Hepatocyte (in vitro differentiated cells): ENCODE measurements at regions not wholly inside any gene's neighbourhood (a gene's known extent, or its start where the extent isn't known, plus 50 kb on each side); places are given as distances from the start of the nearest gene placed in this dataset.

Source experiments
- DNase-seq: peaks from one replicate; pipeline ENCODE4 v3.0.0-alpha.2; 2016; ENCODE audit warnings: low spot score
- H2AFZ ChIP-seq: fragments of 200-600 bp; sonication (generic); 2 replicates; pipeline ENCODE4 v1.6.0; 2016; ENCODE audit warnings: antibody characterized with exemption, mild to moderate bottlenecking
- H3K27ac ChIP-seq: fragments of 200-600 bp; sonication (generic); 2 replicates; pipeline ENCODE4 v1.5.1; 2016; ENCODE audit warnings: mild to moderate bottlenecking
- H3K27me3 ChIP-seq: fragments of 200-600 bp; sonication (generic); 2 replicates; pipeline ENCODE4 v1.6.1; 2016
- H3K36me3 ChIP-seq: fragments of 200-600 bp; sonication (generic); replicated peaks from 2 replicates; pipeline ENCODE4 v1.5.1; 2016; ENCODE audit warnings: low read depth; ENCODE audit not compliant: insufficient read depth
- H3K4me1 ChIP-seq: fragments of 200-600 bp; sonication (generic); 2 replicates; pipeline ENCODE4 v1.5.1; 2016; ENCODE audit warnings: mild to moderate bottlenecking, moderate library complexity; ENCODE audit not compliant: insufficient read depth
- H3K4me2 ChIP-seq: fragments of 200-600 bp; sonication (generic); 2 replicates; pipeline ENCODE4 v1.6.0; 2016
- H3K4me3 ChIP-seq: fragments of 200-600 bp; sonication (generic); 2 replicates; pipeline ENCODE4 v1.5.1; 2016; ENCODE audit warnings: mild to moderate bottlenecking
- H3K79me2 ChIP-seq: fragments of 200-600 bp; sonication (generic); 2 replicates; pipeline ENCODE4 v1.6.0; 2017; ENCODE audit warnings: mild to moderate bottlenecking
- H3K9me2 ChIP-seq: fragments of 200-600 bp; sonication (generic); replicated peaks from 2 replicates; pipeline ENCODE4 v1.6.0; 2017; ENCODE audit warnings: mild to moderate bottlenecking; ENCODE audit not compliant: insufficient read depth
- H3K9me3 ChIP-seq: fragments of 200-600 bp; sonication (generic); 2 replicates; pipeline ENCODE4 v1.5.1; 2016; ENCODE audit warnings: low read depth, mild to moderate bottlenecking
- H4K20me1 ChIP-seq: fragments of 200-600 bp; sonication (generic); 2 replicates; pipeline ENCODE4 v1.6.0; 2016; ENCODE audit warnings: mild to moderate bottlenecking; ENCODE audit not compliant: insufficient read depth, poor library complexity, severe bottlenecking
- EZH2 ChIP-seq: fragments of 200-600 bp; sonication (generic); IDR thresholded peaks from 2 replicates; pipeline ENCODE4 v1.6.1; 2016; ENCODE audit warnings: antibody characterized with exemption, mild to moderate bottlenecking, borderline replicate concordance
- EZH2phosphoT487 ChIP-seq: fragments of 200-600 bp; sonication (generic); IDR thresholded peaks from one replicate; pipeline ENCODE4 v1.6.1; 2018; ENCODE audit warnings: antibody characterized with exemption, mild to moderate bottlenecking, low read depth, moderate library complexity; ENCODE audit not compliant: unreplicated experiment, severe bottlenecking
- WGBS: methylation state at CpG from one replicate; pipeline ENCODE4 v1.1.6; 2016; ENCODE audit warnings: low lambda C conversion rate; ENCODE audit errors: missing lambda C conversion rate; 5-methylcytosine and 5-hydroxymethylcytosine counted together
- TF ChIP-seq, protein P1 (sequence below): fragments of 200-600 bp; sonication (generic); IDR thresholded peaks from 2 replicates; pipeline ENCODE4 v1.5.1; 2016; ENCODE audit warnings: antibody characterized with exemption, mild to moderate bottlenecking; ENCODE audit not compliant: poor library complexity

GRCh38 chr5:92861531-92862285 lies 719.3 kb downstream of the NR2F1-AS1 start:
- no peaks in the 10 kb centered on the region for H4K20me1 ChIP-seq
- no peaks in the 10 kb centered on the region for H3K27me3 ChIP-seq
- no peaks in the 10 kb centered on the region for H3K9me2 ChIP-seq
- H3K4me3 ChIP-seq = no peak overlapping the region
- no peaks in the 10 kb centered on the region for H3K9me3 ChIP-seq
- H3K4me1 ChIP-seq = no peaks in the 10 kb centered on the region
- H3K4me2 ChIP-seq = no peak overlapping the region
- TF ChIP-seq EZH2phosphoT487 = no peak
- TF ChIP-seq, protein P1, sequence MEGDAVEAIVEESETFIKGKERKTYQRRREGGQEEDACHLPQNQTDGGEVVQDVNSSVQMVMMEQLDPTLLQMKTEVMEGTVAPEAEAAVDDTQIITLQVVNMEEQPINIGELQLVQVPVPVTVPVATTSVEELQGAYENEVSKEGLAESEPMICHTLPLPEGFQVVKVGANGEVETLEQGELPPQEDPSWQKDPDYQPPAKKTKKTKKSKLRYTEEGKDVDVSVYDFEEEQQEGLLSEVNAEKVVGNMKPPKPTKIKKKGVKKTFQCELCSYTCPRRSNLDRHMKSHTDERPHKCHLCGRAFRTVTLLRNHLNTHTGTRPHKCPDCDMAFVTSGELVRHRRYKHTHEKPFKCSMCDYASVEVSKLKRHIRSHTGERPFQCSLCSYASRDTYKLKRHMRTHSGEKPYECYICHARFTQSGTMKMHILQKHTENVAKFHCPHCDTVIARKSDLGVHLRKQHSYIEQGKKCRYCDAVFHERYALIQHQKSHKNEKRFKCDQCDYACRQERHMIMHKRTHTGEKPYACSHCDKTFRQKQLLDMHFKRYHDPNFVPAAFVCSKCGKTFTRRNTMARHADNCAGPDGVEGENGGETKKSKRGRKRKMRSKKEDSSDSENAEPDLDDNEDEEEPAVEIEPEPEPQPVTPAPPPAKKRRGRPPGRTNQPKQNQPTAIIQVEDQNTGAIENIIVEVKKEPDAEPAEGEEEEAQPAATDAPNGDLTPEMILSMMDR = no peak
- TF ChIP-seq EZH2 = no peak
- H3K27ac ChIP-seq = no peak overlapping the region
- no peaks in the 10 kb centered on the region for H3K79me2 ChIP-seq
- H2AFZ ChIP-seq = no peak overlapping the region
- no peaks in the 10 kb centered on the region for H3K36me3 ChIP-seq
- DNase-seq = no peak
- WGBS = 72% methylated on average over 3 of the region's 3 CpGs

- H3K27ac ChIP-seq = no peak overlapping the region
- no peak for DNase-seq
- no peaks in the 10 kb centered on the region for H3K4me1 ChIP-seq
- TF ChIP-seq, protein P1 = no peak
- TF ChIP-seq EZH2 = no peak
- TF ChIP-seq EZH2phosphoT487 = no peak
- no peaks in the 10 kb centered on the region for H4K20me1 ChIP-seq
- H3K79me2 ChIP-seq = no peaks in the 10 kb centered on the region
- no peaks in the 10 kb centered on the region for H3K9me2 ChIP-seq
- no peaks in the 10 kb centered on the region for H3K9me3 ChIP-seq
- H3K36me3 ChIP-seq = no peaks in the 10 kb centered on the region
- H3K4me3 ChIP-seq = no peak overlapping the region
- H2AFZ ChIP-seq = no peak overlapping the region
- WGBS = 80% methylated on average over 2 of the region's 2 CpGs
- no peak overlapping the region for H3K4me2 ChIP-seq
- H3K27me3 ChIP-seq = no peaks in the 10 kb centered on the region
These were observed 721.0 kb downstream of the NR2F1-AS1 start for GRCh38 chr5:92860061-92860460.

- H3K9me3 ChIP-seq = no peaks in the 10 kb centered on the region
- no peak for DNase-seq
- no peaks in the 10 kb centered on the region for H3K36me3 ChIP-seq
- H4K20me1 ChIP-seq = no peaks in the 10 kb centered on the region
- no peak overlapping the region for H3K4me3 ChIP-seq
- no peaks in the 10 kb centered on the region for H3K9me2 ChIP-seq
- 76% methylated on average over 4 of the region's 4 CpGs for WGBS
- H3K27ac ChIP-seq = no peak overlapping the region
- TF ChIP-seq EZH2 = no peak
- TF ChIP-seq, protein P1 = no peak
- no peak for TF ChIP-seq EZH2phosphoT487
- H2AFZ ChIP-seq = no peak overlapping the region
- no peaks in the 10 kb centered on the region for H3K27me3 ChIP-seq
- H3K79me2 ChIP-seq = no peaks in the 10 kb centered on the region
- H3K4me1 ChIP-seq = no peaks in the 10 kb centered on the region
- no peak overlapping the region for H3K4me2 ChIP-seq
These were observed 728.8 kb downstream of the NR2F1-AS1 start for GRCh38 chr5:92852219-92852618.
